GM21825 (cell line): ENCODE measurements at regions not wholly inside any gene's neighbourhood (a gene's known extent, or its start where the extent isn't known, plus 50 kb on each side); places are given as distances from the start of the nearest gene placed in this dataset.
"Not testable (repeated sequence)": the region's sequence is repeated elsewhere in the genome, so short reads cannot be mapped to it uniquely, and the experiment has no call there.

Source experiments
- ATAC-seq: cut with Tn5 transposase; IDR thresholded peaks from one replicate; pipeline ENCODE4 v1.9.1; 2021; ENCODE audit warnings: mild to moderate bottlenecking, moderate library complexity; ENCODE audit not compliant: unreplicated experiment

GRCh38 chr2:187985923-187986322, 305.8 kb upstream of the GULP1 start:
- no peak for ATAC-seq

- no peak for ATAC-seq
Measured at GRCh38 chr2:187986390-187987105, 305.1 kb upstream of the GULP1 start.

GRCh38 chr2:187988348-187988747, 303.3 kb upstream of the GULP1 start:
- ATAC-seq = no peak

- ATAC-seq = no peak
Measured at GRCh38 chr2:187989925-187990623, 301.6 kb upstream of the GULP1 start.

GRCh38 chr2:187991389-187991788, 300.3 kb upstream of the GULP1 start:
- ATAC-seq = no peak

- no peak for ATAC-seq
Measured at GRCh38 chr2:187994464-187995331, 297.0 kb upstream of the GULP1 start.

- no peak for ATAC-seq
Measured at GRCh38 chr2:187995556-187995955, 296.1 kb upstream of the GULP1 start.

- ATAC-seq = no peak
Measured at GRCh38 chr2:187996630-187997029, 295.0 kb upstream of the GULP1 start.

- ATAC-seq = no peak
Measured at GRCh38 chr2:188000189-188000588, 291.5 kb upstream of the GULP1 start.

- no peak for ATAC-seq
Measured at GRCh38 chr2:188003800-188004199, 287.9 kb upstream of the GULP1 start.

- ATAC-seq = no peak
Measured at GRCh38 chr2:188013767-188014166, 277.9 kb upstream of the GULP1 start.

GRCh38 chr2:188016917-188017316, 274.8 kb upstream of the GULP1 start:
- no peak for ATAC-seq

- no peak for ATAC-seq
Measured at GRCh38 chr2:188022389-188022788, 269.3 kb upstream of the GULP1 start.

- no peak for ATAC-seq
Measured at GRCh38 chr2:188023035-188023434, 268.6 kb upstream of the GULP1 start.

GRCh38 chr2:188024811-188025210, 266.9 kb upstream of the GULP1 start:
- ATAC-seq = no peak

GRCh38 chr2:188028739-188029138, 262.9 kb upstream of the GULP1 start:
- no peak for ATAC-seq

- no peak for ATAC-seq
Measured at GRCh38 chr2:188032306-188032705, 259.4 kb upstream of the GULP1 start.

- ATAC-seq = no peak
Measured at GRCh38 chr2:188032786-188033185, 258.9 kb upstream of the GULP1 start.

GRCh38 chr2:188033240-188033639, 258.4 kb upstream of the GULP1 start:
- ATAC-seq = not testable (repeated sequence)

GRCh38 chr2:188034102-188034501, 257.6 kb upstream of the GULP1 start:
- ATAC-seq = not testable (repeated sequence)

- ATAC-seq = not testable (repeated sequence)
Measured at GRCh38 chr2:188035377-188035776, 256.3 kb upstream of the GULP1 start.
